ENCODE measurements at regions not wholly inside any gene's neighbourhood (a gene's known extent, or its start where the extent isn't known, plus 50 kb on each side); places are given as distances from the start of the nearest gene placed in this dataset.

DNA sequence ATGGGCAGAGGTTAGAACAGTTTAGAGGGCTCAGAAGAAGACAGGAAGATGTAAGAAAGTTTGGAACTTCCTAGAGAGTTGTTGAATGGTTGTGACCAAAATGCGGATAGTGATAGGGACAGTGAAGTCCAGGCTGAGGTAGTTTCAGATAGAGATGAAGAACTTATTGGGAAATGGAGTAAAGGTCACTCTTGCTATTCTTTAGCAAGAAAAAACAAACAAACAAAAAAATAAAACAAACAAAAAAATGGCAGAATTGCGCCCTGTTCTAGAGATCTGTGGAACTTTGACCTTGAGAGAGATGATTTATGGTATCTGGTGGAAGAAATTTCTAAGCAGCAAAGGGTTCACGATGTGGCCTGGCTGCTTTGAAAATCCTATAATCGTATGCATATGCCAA lies 185.1 kb upstream of the SFRP2 start:
- intact Hi-C loops (cut with micrococcal nuclease; ENCODE audit: unreplicated experiment), result no loop called here
- POLR2A ChIA-PET (ENCODE audit: low non-redundant PET), result no interaction called here
- no TSS peak for BruUV-seq (replicated peaks)
- no peaks in the 10 kb centered on the region for H3K36me3 ChIP-seq (ENCODE audit: insufficient read depth, low read length, poor library complexity, severe bottlenecking)
- H3K27ac ChIP-seq (ENCODE audit: low read depth, low read length, poor library complexity, severe bottlenecking), result no peak overlapping the region
- H3K9me3 ChIP-seq (ENCODE audit: low read depth, low read length, poor library complexity, severe bottlenecking), result no peaks in the 10 kb centered on the region
- CTCF ChIA-PET, result no interaction called here
- no peaks in the 10 kb centered on the region for H3K27me3 ChIP-seq (replicated peaks; ENCODE audit: insufficient read depth, low read depth, low read length, poor library complexity)
- DNase-seq (ENCODE audit: low spot score), result no peak
- no peak overlapping the region for H3K4me3 ChIP-seq (ENCODE audit: low read depth, low read length, poor library complexity, severe bottlenecking)
- no peaks in the 10 kb centered on the region for H3K4me1 ChIP-seq (ENCODE audit: insufficient read depth, low read length, poor library complexity, severe bottlenecking)
- TF ChIP-seq, protein P1, sequence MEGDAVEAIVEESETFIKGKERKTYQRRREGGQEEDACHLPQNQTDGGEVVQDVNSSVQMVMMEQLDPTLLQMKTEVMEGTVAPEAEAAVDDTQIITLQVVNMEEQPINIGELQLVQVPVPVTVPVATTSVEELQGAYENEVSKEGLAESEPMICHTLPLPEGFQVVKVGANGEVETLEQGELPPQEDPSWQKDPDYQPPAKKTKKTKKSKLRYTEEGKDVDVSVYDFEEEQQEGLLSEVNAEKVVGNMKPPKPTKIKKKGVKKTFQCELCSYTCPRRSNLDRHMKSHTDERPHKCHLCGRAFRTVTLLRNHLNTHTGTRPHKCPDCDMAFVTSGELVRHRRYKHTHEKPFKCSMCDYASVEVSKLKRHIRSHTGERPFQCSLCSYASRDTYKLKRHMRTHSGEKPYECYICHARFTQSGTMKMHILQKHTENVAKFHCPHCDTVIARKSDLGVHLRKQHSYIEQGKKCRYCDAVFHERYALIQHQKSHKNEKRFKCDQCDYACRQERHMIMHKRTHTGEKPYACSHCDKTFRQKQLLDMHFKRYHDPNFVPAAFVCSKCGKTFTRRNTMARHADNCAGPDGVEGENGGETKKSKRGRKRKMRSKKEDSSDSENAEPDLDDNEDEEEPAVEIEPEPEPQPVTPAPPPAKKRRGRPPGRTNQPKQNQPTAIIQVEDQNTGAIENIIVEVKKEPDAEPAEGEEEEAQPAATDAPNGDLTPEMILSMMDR (conservative IDR thresholded peaks at IDR 0.05; ENCODE audit: low read depth, low read length), result no peak
- no peak for TF ChIP-seq EZH2 (IDR thresholded peaks at IDR 0.05; ENCODE audit: borderline replicate concordance, low read depth, low read length, poor library complexity, severe bottlenecking)

DNA sequence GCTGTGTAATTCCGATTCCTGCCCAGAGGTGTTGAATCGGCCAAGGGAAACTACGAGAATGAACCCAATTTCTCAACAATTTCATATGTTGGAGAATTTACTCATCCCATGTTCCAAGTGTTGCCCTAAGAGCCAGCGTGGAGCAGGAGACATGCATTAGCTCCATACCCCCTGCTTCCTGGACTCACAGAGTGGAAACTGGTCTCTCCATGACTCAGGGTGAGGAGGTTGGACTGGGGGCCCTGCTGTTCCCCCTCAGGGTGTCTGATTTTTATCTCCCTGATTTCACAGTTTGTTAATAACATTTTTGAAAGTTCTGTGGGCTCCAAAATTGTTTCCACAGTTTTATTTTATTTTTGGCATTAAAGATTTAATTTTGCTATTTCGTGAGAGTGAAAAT lies 183.0 kb upstream of the SFRP2 start:
- Histone ChIP-seq H3K4me1 (ENCODE audit: insufficient read depth, low read length, poor library complexity, severe bottlenecking) (no peaks in the 10 kb centered on the region), H3K4me3 (ENCODE audit: low read depth, low read length, poor library complexity, severe bottlenecking) (no peak overlapping the region), H3K9me3 (ENCODE audit: low read depth, low read length, poor library complexity, severe bottlenecking) (no peaks in the 10 kb centered on the region), H3K36me3 (ENCODE audit: insufficient read depth, low read length, poor library complexity, severe bottlenecking) (no peaks in the 10 kb centered on the region), H3K27ac (ENCODE audit: low read depth, low read length, poor library complexity, severe bottlenecking) (no peak overlapping the region), H3K27me3 (replicated peaks; ENCODE audit: insufficient read depth, low read depth, low read length, poor library complexity) (no peaks in the 10 kb centered on the region)
- CTCF ChIA-PET, result no interaction called here
- no TSS peak for BruUV-seq (replicated peaks)
- TF ChIP-seq, protein P1 (conservative IDR thresholded peaks at IDR 0.05; ENCODE audit: low read depth, low read length), result no peak
- no peak for TF ChIP-seq EZH2 (IDR thresholded peaks at IDR 0.05; ENCODE audit: borderline replicate concordance, low read depth, low read length, poor library complexity, severe bottlenecking)
- DNase-seq (ENCODE audit: low spot score), result no peak
- intact Hi-C loops (cut with micrococcal nuclease; ENCODE audit: unreplicated experiment), result no loop called here
- POLR2A ChIA-PET (ENCODE audit: low non-redundant PET), result no interaction called here

DNA sequence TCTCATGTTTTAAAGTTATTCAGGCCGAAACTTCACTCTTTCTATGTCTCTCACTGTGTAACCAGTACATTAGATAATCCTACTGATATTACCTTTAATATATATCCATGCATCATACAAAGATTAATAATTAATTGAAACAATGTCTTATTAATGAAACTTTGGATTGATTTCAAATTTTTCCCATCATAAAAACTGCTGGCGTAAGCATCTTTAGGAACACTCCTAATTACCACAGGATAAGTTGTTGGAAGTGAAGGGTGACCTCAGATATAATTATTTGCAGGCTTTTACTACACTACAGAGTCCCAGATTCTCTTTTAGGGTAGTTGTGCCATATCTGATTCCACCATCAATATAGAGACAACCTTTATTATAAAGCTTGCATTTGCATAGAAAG lies 181.3 kb upstream of the SFRP2 start:
- no peak overlapping the region for H3K4me3 ChIP-seq (ENCODE audit: low read depth, low read length, poor library complexity, severe bottlenecking)
- H3K9me3 ChIP-seq (ENCODE audit: low read depth, low read length, poor library complexity, severe bottlenecking), result no peaks in the 10 kb centered on the region
- no peaks in the 10 kb centered on the region for H3K27me3 ChIP-seq (replicated peaks; ENCODE audit: insufficient read depth, low read depth, low read length, poor library complexity)
- intact Hi-C loops (cut with micrococcal nuclease; ENCODE audit: unreplicated experiment), result no loop called here
- DNase-seq (ENCODE audit: low spot score), result no peak
- no peaks in the 10 kb centered on the region for H3K36me3 ChIP-seq (ENCODE audit: insufficient read depth, low read length, poor library complexity, severe bottlenecking)
- BruUV-seq (replicated peaks), result no TSS peak
- no peak overlapping the region for H3K27ac ChIP-seq (ENCODE audit: low read depth, low read length, poor library complexity, severe bottlenecking)
- H3K4me1 ChIP-seq (ENCODE audit: insufficient read depth, low read length, poor library complexity, severe bottlenecking), result no peaks in the 10 kb centered on the region
- CTCF ChIA-PET, result no interaction called here
- no peak for TF ChIP-seq EZH2 (IDR thresholded peaks at IDR 0.05; ENCODE audit: borderline replicate concordance, low read depth, low read length, poor library complexity, severe bottlenecking)
- TF ChIP-seq, protein P1 (conservative IDR thresholded peaks at IDR 0.05; ENCODE audit: low read depth, low read length), result no peak
- POLR2A ChIA-PET (ENCODE audit: low non-redundant PET), result no interaction called here
